Prostate gland (tissue), 2 donors: ENCODE measurements at regions not wholly inside any gene's neighbourhood (a gene's known extent, or its start where the extent isn't known, plus 50 kb on each side); places are given as distances from the start of the nearest gene placed in this dataset.
"Not testable (repeated sequence)": the region's sequence is repeated elsewhere in the genome, so short reads cannot be mapped to it uniquely, and the experiment has no call there.

Experiments used
- DNase-seq: peaks from one replicate; pipeline ENCODE4 v3.0.0-alpha.2; 2019; ENCODE audit warnings: low spot score
- H3K27ac ChIP-seq, 2 donors: fragments of 200-600 bp; sonication (generic); 2 replicates each; pipeline ENCODE4 v1.5.1; 2017 to 2019
- H3K27me3 ChIP-seq: fragments of 200-600 bp; sonication (generic); replicated peaks from 2 replicates; pipeline ENCODE4 v1.5.1; 2019; ENCODE audit not compliant: insufficient read depth
- H3K36me3 ChIP-seq, 2 donors: fragments of 200-600 bp; sonication (generic); 1 replicate in 1 of 2; 2 replicates in 1 of 2; pipeline versions ENCODE4 v1.5.1 to v1.8.1; 2017 to 2019
- H3K4me1 ChIP-seq: fragments of 200-600 bp; sonication (generic); replicated peaks from 2 replicates; pipeline ENCODE4 v1.5.1; 2019
- H3K4me3 ChIP-seq, 2 donors: fragments of 200-600 bp; sonication (generic); 2 replicates each; pipeline ENCODE4 v1.5.1; 2017 to 2019
- H3K9me3 ChIP-seq: fragments of 200-600 bp; sonication (generic); 2 replicates; pipeline ENCODE4 v1.5.1; 2017
- POLR2A ChIP-seq: fragments of 450-650 bp; IDR thresholded peaks from one replicate; pipeline ENCODE4 v1.6.1; 2016; ENCODE audit warnings: antibody characterized with exemption, mild to moderate bottlenecking
- POLR2AphosphoS5 ChIP-seq: sonication (generic); formaldehyde crosslinking; IDR thresholded peaks from one replicate; pipeline ENCODE4 v1.6.1; 2017; ENCODE audit warnings: antibody characterized with exemption
- WGBS: methylation state at CpG from one replicate; pipeline ENCODE4 v1.1.5; 2018; 5-methylcytosine and 5-hydroxymethylcytosine counted together
- intact Hi-C: fragments of 100-400 bp; cut with DNase I; formaldehyde crosslinking; loops from one replicate; pipeline ENCODE4 v1.14.2; 2022
- TF ChIP-seq, protein P1 (sequence below), 4 experiments: fragments of 200-600 bp in 2 of 4; fragments of 450-650 bp in 2 of 4; sonication (generic) in 2 of 4; IDR thresholded peaks; 1 replicate in 3 of 4; 2 replicates in 1 of 4; pipeline ENCODE4 v1.5.1; 2016 to 2019; ENCODE audit warnings: antibody characterized with exemption in 4 of 4, mild to moderate bottlenecking in 2 of 4, moderate library complexity in 2 of 4

DNA sequence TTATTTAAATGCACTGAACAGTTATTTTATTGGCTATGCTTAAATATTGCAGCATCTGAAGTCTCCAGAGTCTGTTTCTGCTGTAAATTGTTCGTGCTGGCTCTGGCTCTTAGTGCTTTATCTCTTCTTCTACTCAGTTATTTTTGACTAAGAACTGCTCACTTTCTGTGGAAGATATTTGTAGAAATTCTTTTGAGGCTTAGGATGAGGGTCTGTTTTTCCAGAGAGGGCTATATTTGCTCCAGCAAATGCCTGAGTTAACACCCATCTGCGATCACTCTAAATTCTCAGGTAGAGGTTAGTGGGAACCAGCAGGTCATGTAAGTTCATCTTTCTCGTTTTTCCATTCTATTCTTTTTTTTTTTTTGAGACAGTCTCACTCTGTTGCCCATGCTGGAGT lies 71.1 kb downstream of the ARL6IP4 start:
- Histone ChIP-seq H3K9me3 (no peaks in the 10 kb centered on the region), H3K36me3 (no peaks in the 10 kb centered on the region), H3K4me1 (no peaks in the 10 kb centered on the region), H3K4me3 (no peak overlapping the region), H3K27ac (no peak overlapping the region), H3K27me3 (no peaks in the 10 kb centered on the region)
- TF ChIP-seq POLR2AphosphoS5 (no peak), POLR2A (no peak)
- TF ChIP-seq, protein P1, sequence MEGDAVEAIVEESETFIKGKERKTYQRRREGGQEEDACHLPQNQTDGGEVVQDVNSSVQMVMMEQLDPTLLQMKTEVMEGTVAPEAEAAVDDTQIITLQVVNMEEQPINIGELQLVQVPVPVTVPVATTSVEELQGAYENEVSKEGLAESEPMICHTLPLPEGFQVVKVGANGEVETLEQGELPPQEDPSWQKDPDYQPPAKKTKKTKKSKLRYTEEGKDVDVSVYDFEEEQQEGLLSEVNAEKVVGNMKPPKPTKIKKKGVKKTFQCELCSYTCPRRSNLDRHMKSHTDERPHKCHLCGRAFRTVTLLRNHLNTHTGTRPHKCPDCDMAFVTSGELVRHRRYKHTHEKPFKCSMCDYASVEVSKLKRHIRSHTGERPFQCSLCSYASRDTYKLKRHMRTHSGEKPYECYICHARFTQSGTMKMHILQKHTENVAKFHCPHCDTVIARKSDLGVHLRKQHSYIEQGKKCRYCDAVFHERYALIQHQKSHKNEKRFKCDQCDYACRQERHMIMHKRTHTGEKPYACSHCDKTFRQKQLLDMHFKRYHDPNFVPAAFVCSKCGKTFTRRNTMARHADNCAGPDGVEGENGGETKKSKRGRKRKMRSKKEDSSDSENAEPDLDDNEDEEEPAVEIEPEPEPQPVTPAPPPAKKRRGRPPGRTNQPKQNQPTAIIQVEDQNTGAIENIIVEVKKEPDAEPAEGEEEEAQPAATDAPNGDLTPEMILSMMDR (IDR thresholded peaks at IDR 0.05): no peak
- WGBS: 65% methylated on average over 3 of the region's 3 CpGs
- intact Hi-C loops: no loop called here
- DNase-seq: no peak

DNA sequence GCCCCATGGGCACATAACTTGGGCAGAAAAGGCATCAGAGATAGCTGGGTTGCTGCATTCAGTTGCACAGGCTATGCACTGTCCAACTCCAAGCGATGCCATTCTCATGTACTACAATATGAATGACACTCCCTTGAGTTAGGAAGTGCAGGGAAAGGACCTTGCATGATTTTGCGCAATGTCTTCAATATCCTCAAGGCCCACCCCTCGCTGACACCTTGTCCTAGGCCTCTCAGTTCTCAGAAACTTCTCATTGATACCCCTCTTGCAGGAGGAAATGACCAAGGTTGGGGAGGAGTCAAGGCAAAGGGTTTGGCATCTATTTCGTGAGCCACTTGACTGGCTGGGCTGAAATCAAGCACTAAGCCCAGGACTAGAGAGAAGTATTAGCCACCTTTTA lies 70.4 kb downstream of the ARL6IP4 start:
- Histone ChIP-seq H3K27me3 (no peaks in the 10 kb centered on the region), H3K4me3 (no peak overlapping the region), H3K36me3 (no peaks in the 10 kb centered on the region), H3K4me1 (no peaks in the 10 kb centered on the region), H3K27ac (peak overlapping the region in 1 of 2 donors; percentile 56), H3K9me3 (no peaks in the 10 kb centered on the region)
- no peak for TF ChIP-seq POLR2AphosphoS5
- TF ChIP-seq, protein P1 (IDR thresholded peaks at IDR 0.05): no peak
- no peak for TF ChIP-seq POLR2A
- intact Hi-C loops: no loop called here
- DNase-seq: no peak
- WGBS: 78% methylated on average over 4 of the region's 4 CpGs

GRCh38 chr12:123050331-123050831 lies 69.9 kb downstream of the ARL6IP4 start:
- Histone ChIP-seq H3K4me1 (no peaks in the 10 kb centered on the region), H3K27ac (peak overlapping the region in 1 of 2 donors; percentile 56), H3K27me3 (no peaks in the 10 kb centered on the region), H3K36me3 (no peaks in the 10 kb centered on the region), H3K9me3 (no peaks in the 10 kb centered on the region), H3K4me3 (no peak overlapping the region)
- WGBS: 37% methylated on average over 6 of the region's 6 CpGs
- TF ChIP-seq POLR2A (no peak), POLR2AphosphoS5 (peak; percentile 83)
- TF ChIP-seq, protein P1 (IDR thresholded peaks at IDR 0.05): peak in 1 of 4 experiments; percentile 4
- intact Hi-C loops: no loop called here
- peak; percentile 70 for DNase-seq

- Histone ChIP-seq H3K36me3 (no peaks in the 10 kb centered on the region), H3K9me3 (no peaks in the 10 kb centered on the region), H3K4me3 (no peak overlapping the region), H3K27ac (peak overlapping the region in 1 of 2 donors; percentile 56), H3K27me3 (no peaks in the 10 kb centered on the region), H3K4me1 (no peaks in the 10 kb centered on the region)
- 68% methylated on average over 8 of the region's 8 CpGs for WGBS
- intact Hi-C loops: no loop called here
- TF ChIP-seq, protein P1 (IDR thresholded peaks at IDR 0.05): no peak
- no peak for TF ChIP-seq POLR2AphosphoS5
- TF ChIP-seq POLR2A: no peak
- no peak for DNase-seq
Observed at GRCh38 chr12:123049398-123050240, 69.1 kb downstream of the ARL6IP4 start.

DNA sequence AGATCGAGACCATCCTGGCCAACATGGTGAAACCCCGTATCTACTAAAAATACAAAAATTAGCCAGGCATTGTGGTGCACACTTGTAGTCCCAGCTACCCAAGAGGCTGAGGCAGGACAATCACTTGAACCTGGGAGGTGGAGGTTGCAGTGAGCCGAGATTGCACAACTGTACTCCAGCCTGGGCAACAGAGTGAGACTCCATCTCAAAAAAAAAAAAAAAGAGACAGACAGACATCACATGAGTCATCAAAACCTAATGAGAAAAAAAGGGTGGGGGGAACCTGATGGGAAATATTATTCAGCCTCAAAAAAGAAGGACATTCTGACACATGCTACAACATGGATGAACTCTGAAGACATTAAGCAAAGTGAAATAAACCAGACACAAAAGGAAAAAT lies 67.4 kb downstream of the ARL6IP4 start:
- H3K36me3 ChIP-seq, H3K9me3 ChIP-seq, H3K4me3 ChIP-seq, H3K27me3 ChIP-seq, DNase-seq, H3K27ac ChIP-seq, H3K4me1 ChIP-seq, intact Hi-C loops: not testable (repeated sequence)
- 94% methylated on average over 3 of the region's 3 CpGs for WGBS
